ENCODE measurements at regions not wholly inside any gene's neighbourhood (a gene's known extent, or its start where the extent isn't known, plus 50 kb on each side); places are given as distances from the start of the nearest gene placed in this dataset.

DNA sequence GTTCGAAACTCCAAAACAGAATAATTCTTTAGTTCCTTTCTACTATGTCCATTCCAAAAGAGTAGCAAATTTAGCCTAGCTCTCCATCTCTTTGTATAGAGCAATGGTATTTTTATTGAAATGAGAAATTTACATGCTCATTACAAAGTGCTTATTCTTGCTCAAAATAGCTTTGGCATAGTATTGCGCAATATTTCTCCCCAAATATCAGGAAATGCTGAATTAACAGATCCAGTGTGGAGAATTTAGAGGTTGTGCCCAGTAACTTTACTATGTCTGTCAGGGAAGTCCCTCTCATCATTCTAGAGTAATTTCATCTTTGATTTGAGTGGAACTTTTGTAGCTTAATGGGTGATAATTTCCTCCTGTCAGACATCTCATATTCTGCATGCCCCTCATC, 425.9 kb upstream of the PIK3C3 start:
- intact Hi-C loops (cut with DNase I): no loop called here
- no peak for TF ChIP-seq EP300 (IDR thresholded peaks at IDR 0.05)
- TF ChIP-seq, protein P1, sequence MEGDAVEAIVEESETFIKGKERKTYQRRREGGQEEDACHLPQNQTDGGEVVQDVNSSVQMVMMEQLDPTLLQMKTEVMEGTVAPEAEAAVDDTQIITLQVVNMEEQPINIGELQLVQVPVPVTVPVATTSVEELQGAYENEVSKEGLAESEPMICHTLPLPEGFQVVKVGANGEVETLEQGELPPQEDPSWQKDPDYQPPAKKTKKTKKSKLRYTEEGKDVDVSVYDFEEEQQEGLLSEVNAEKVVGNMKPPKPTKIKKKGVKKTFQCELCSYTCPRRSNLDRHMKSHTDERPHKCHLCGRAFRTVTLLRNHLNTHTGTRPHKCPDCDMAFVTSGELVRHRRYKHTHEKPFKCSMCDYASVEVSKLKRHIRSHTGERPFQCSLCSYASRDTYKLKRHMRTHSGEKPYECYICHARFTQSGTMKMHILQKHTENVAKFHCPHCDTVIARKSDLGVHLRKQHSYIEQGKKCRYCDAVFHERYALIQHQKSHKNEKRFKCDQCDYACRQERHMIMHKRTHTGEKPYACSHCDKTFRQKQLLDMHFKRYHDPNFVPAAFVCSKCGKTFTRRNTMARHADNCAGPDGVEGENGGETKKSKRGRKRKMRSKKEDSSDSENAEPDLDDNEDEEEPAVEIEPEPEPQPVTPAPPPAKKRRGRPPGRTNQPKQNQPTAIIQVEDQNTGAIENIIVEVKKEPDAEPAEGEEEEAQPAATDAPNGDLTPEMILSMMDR (IDR thresholded peaks at IDR 0.05): no peak
- no peak for TF ChIP-seq POLR2A (IDR thresholded peaks at IDR 0.05)
- Histone ChIP-seq H3K27ac (no peak overlapping the region), H3K27me3 (no peaks in the 10 kb centered on the region), H3K36me3 (no peaks in the 10 kb centered on the region), H3K9me3 (no peaks in the 10 kb centered on the region), H3K4me1 (ENCODE audit: insufficient read depth) (no peaks in the 10 kb centered on the region), H3K4me3 (no peak overlapping the region)
- WGBS, 3 donors: 87 to 91% (median 91%) methylated on average over 2 of the region's 2 CpGs
- DNase-seq: no peak

DNA sequence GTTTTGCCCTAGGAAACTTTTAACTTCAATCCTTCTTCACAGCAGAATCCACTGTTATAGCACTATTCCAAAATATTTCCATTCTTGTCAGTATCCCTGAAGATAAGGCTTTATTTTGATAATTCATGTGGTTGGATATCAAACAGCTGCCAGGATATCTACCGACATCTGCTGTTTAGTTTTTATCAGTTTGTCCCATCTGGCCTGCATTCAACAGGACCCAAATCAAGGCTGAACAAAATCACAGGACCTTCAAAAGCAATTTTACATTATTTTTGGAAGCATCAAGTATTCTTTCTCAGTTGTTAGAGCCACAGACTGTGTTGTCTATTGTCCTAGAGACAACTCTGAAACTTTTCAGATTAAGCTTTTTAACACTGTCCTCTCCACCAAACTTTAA, 429.0 kb upstream of the PIK3C3 start:
- 3 to 9% (median 6%) methylated on average over 1 of the region's 1 CpG for WGBS, 3 donors
- H3K27me3 ChIP-seq: no peaks in the 10 kb centered on the region
- intact Hi-C loops (cut with DNase I): no loop called here

DNA sequence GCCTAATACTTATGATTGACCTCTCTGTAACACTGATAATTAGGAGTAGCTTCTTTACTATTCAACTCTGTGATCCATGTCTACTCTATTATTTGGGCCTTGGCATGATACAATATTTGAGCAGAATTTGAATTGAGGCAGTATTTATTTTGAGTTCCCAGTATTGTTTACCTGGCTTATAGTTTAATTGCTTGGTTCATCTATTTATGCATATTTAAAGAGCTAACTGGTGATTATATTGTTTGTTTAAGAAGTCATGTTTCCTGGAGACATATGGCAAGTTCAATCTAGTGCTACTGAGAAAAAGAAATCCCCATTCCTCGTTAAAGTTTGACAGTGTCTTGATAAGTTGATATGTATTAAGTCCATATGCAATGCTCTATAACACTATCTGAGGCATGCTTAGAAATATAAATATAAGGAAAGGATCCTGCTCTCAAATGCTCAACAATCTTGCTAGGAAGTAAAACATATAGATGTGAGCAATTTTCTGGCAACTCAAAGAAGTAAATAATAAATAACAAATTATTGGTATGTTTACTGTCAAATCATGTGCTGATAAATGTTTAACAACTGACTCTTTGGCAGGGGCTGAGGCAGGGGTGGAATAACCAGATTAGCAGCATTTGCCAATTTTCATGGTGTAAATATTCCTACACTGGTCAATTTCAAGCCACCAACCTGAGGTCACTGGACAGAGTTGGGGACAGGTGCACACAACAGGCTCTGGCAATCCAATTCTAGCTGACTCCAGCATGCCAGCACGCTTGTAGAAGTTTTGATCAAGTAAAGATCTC, 430.2 kb upstream of the PIK3C3 start:
- no peaks in the 10 kb centered on the region for H3K27me3 ChIP-seq
- H3K9me3 ChIP-seq: no peaks in the 10 kb centered on the region
- no peak for DNase-seq
- H3K4me1 ChIP-seq (ENCODE audit: insufficient read depth): no peaks in the 10 kb centered on the region
- no peak for TF ChIP-seq POLR2A (IDR thresholded peaks at IDR 0.05)
- TF ChIP-seq, protein P1 (IDR thresholded peaks at IDR 0.05): no peak
- TF ChIP-seq EP300 (IDR thresholded peaks at IDR 0.05): no peak
- intact Hi-C loops (cut with DNase I): no loop called here
- WGBS, 3 donors: 11 to 39% (median 14%) methylated on average over 2 of the region's 2 CpGs
- H3K36me3 ChIP-seq: no peaks in the 10 kb centered on the region
- H3K4me3 ChIP-seq: no peak overlapping the region
- H3K27ac ChIP-seq: no peak overlapping the region

More for the DNA sequence above, 429.0 kb upstream of the PIK3C3 start:
- Histone ChIP-seq H3K27ac (no peak overlapping the region), H3K4me3 (no peak overlapping the region), H3K9me3 (no peaks in the 10 kb centered on the region), H3K4me1 (ENCODE audit: insufficient read depth) (no peaks in the 10 kb centered on the region), H3K36me3 (no peaks in the 10 kb centered on the region)
- TF ChIP-seq, protein P1 (IDR thresholded peaks at IDR 0.05): no peak
- TF ChIP-seq POLR2A (IDR thresholded peaks at IDR 0.05) (no peak), EP300 (IDR thresholded peaks at IDR 0.05) (no peak)
- DNase-seq: no peak

DNA sequence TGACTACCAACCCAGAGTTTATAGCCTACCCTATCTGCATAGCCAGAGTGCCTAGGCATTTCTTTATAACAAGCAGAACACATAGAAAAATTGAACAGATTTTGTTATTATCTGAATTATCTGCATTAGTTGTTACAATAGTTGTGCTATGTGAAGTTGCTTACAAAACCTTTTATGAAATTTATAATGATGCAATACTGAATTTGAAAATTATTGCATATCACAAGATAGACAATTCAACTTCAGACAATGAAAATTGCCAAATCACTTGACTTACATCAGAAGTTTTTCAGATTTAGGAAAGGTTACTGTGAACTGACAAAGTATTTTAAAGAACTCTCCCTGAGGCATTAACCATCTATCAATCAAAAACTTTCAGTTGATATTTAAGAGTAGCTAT, 437.9 kb upstream of the PIK3C3 start:
- intact Hi-C loops (cut with DNase I): no loop called here
- no peak for DNase-seq
- no peak overlapping the region for H3K27ac ChIP-seq
- H3K9me3 ChIP-seq: no peaks in the 10 kb centered on the region
- no peak for TF ChIP-seq EP300 (IDR thresholded peaks at IDR 0.05)
- no peak for TF ChIP-seq POLR2A (IDR thresholded peaks at IDR 0.05)
- TF ChIP-seq, protein P1 (IDR thresholded peaks at IDR 0.05): no peak
- H3K36me3 ChIP-seq: no peaks in the 10 kb centered on the region
- H3K4me3 ChIP-seq: no peak overlapping the region
- no peaks in the 10 kb centered on the region for H3K4me1 ChIP-seq (ENCODE audit: insufficient read depth)
- no peaks in the 10 kb centered on the region for H3K27me3 ChIP-seq

Measured in ovary (tissue), 7 donors.